NB4 (cell line): ENCODE measurements at regions not wholly inside any gene's neighbourhood (a gene's known extent, or its start where the extent isn't known, plus 50 kb on each side); places are given as distances from the start of the nearest gene placed in this dataset.
"Not testable (repeated sequence)": the region's sequence is repeated elsewhere in the genome, so short reads cannot be mapped to it uniquely, and the experiment has no call there.

ENCODE experiments used
- DNase-seq: peaks from one replicate; pipeline ENCODE4 v3.0.0; 2010; ENCODE audit warnings: low read depth
- H3K4me3 ChIP-seq: one replicate; pipeline ENCODE4 v1.5.1; 2011; ENCODE audit warnings: mild to moderate bottlenecking, low read depth, low read length, moderate library complexity
- CTCF ChIP-seq: IDR thresholded peaks from one replicate; pipeline ENCODE4 v1.5.1; 2012; ENCODE audit warnings: low read depth, low read length
- MAX ChIP-seq: IDR thresholded peaks from 2 replicates; pipeline ENCODE4 v1.6.1; 2011; ENCODE audit warnings: low read depth, low read length
- MYC ChIP-seq: IDR thresholded peaks from 2 replicates; pipeline ENCODE4 v1.6.1; 2011; ENCODE audit warnings: low read depth, low read length
- POLR2A ChIP-seq: IDR thresholded peaks from 2 replicates; pipeline ENCODE4 v1.6.1; 2011; ENCODE audit warnings: mild to moderate bottlenecking; ENCODE audit not compliant: insufficient read length; ENCODE audit errors: extremely low read depth

GRCh38 chr2:145530653-145531052, 1010.7 kb upstream of the ZEB2 start:
- DNase-seq, result no peak
- no peak for TF ChIP-seq POLR2A
- no peak for TF ChIP-seq MAX
- TF ChIP-seq CTCF, result no peak
- no peak for TF ChIP-seq MYC
- H3K4me3 ChIP-seq, result no peak overlapping the region

GRCh38 chr2:145524836-145525235, 1004.9 kb upstream of the ZEB2 start:
- DNase-seq, result no peak
- no peak overlapping the region for H3K4me3 ChIP-seq
- TF ChIP-seq POLR2A (no peak), CTCF (no peak), MYC (no peak), MAX (no peak)

GRCh38 chr2:145524303-145524702, 1004.4 kb upstream of the ZEB2 start:
- no peak for DNase-seq
- no peak for TF ChIP-seq POLR2A
- no peak for TF ChIP-seq MAX
- TF ChIP-seq MYC, result no peak
- no peak for TF ChIP-seq CTCF
- H3K4me3 ChIP-seq, result no peak overlapping the region

GRCh38 chr2:145519254-145519653, 999.3 kb upstream of the ZEB2 start:
- H3K4me3 ChIP-seq, DNase-seq: not testable (repeated sequence)

GRCh38 chr2:145511946-145512345, 992.0 kb upstream of the ZEB2 start:
- TF ChIP-seq MAX (no peak), CTCF (no peak), POLR2A (no peak), MYC (no peak)
- no peak overlapping the region for H3K4me3 ChIP-seq
- no peak for DNase-seq

GRCh38 chr2:145503511-145503910, 983.6 kb upstream of the ZEB2 start:
- DNase-seq, result no peak
- H3K4me3 ChIP-seq, result no peak overlapping the region
- TF ChIP-seq CTCF (no peak), POLR2A (no peak), MAX (no peak), MYC (no peak)
